GM19240 (cell line): ENCODE measurements at regions not wholly inside any gene's neighbourhood (a gene's known extent, or its start where the extent isn't known, plus 50 kb on each side); places are given as distances from the start of the nearest gene placed in this dataset.

Experiments used
- DNase-seq: peaks from one replicate; pipeline ENCODE4 v3.0.0; 2011; ENCODE audit warnings: low spot score; ENCODE audit not compliant: insufficient read length

- DNase-seq, result no peak
Observed at GRCh38 chr11:15897211-15897960, 459.0 kb downstream of the SOX6 start.

GRCh38 chr11:15901054-15901453 lies 455.3 kb downstream of the SOX6 start:
- DNase-seq, result no peak

GRCh38 chr11:15901790-15902189 lies 454.6 kb downstream of the SOX6 start:
- DNase-seq, result no peak

- no peak for DNase-seq
Observed at GRCh38 chr11:15903246-15903645, 453.1 kb downstream of the SOX6 start.

GRCh38 chr11:15905366-15906104 lies 450.8 kb downstream of the SOX6 start:
- no peak for DNase-seq

GRCh38 chr11:15906481-15907035 lies 449.8 kb downstream of the SOX6 start:
- DNase-seq, result no peak

- DNase-seq, result no peak
Observed at GRCh38 chr11:15907806-15908205, 448.5 kb downstream of the SOX6 start.

- DNase-seq, result no peak
Observed at GRCh38 chr11:15909937-15910598, 446.3 kb downstream of the SOX6 start.

GRCh38 chr11:15910761-15911160 lies 445.6 kb downstream of the SOX6 start:
- DNase-seq, result no peak

- DNase-seq, result no peak
Observed at GRCh38 chr11:15911377-15912044, 444.8 kb downstream of the SOX6 start.

- no peak for DNase-seq
Observed at GRCh38 chr11:15912291-15912690, 444.1 kb downstream of the SOX6 start.

- DNase-seq, result no peak
Observed at GRCh38 chr11:15912825-15913224, 443.5 kb downstream of the SOX6 start.

- DNase-seq, result no peak
Observed at GRCh38 chr11:15913261-15913660, 443.1 kb downstream of the SOX6 start.
